CD4-positive, alpha-beta T cell (primary cell): ENCODE measurements at regions not wholly inside any gene's neighbourhood (a gene's known extent, or its start where the extent isn't known, plus 50 kb on each side); places are given as distances from the start of the nearest gene placed in this dataset.

Experiments
- ATAC-seq: fragments of 200-7000 bp; cut with Tn5 transposase; one replicate; pipeline ENCODE4 v1.10.0; 2022; ENCODE audit warnings: mild to moderate bottlenecking; ENCODE audit not compliant: poor library complexity
- CTCF ChIA-PET: fragments of 350-600 bp; sonication (Branson Sonifier 250); formaldehyde crosslinking; loops from one replicate; lab custom pipeline; 2021; ENCODE audit warnings: antibody characterized with exemption, inconsistent platforms; lab: Charles Lee
- POLR2A ChIA-PET: fragments of 350-600 bp; sonication (Branson Sonifier 250); formaldehyde crosslinking; loops from one replicate; lab custom pipeline; 2021; ENCODE audit warnings: antibody characterized with exemption, inconsistent platforms; lab: Charles Lee
- DNase-seq, 14 experiments: peaks; one replicate each; pipeline ENCODE4 v3.0.0-alpha.2; 2013 to 2020; ENCODE audit warnings: mixed read lengths in 2 of 14
- H3K27ac ChIP-seq, 2 donors: one replicate each; pipeline versions ENCODE4 v1.5.1 to v1.7.0; 2013; ENCODE audit warnings: low read length in 2 of 2, low read depth in 1 of 2, mild to moderate bottlenecking in 1 of 2
- H3K27me3 ChIP-seq, 2 experiments: 1 replicate in 1 of 2; 2 replicates in 1 of 2; pipeline versions ENCODE4 v1.6.1 to v1.7.0; 2013; ENCODE audit warnings: low read length in 2 of 2, control low read depth in 1 of 2, mild to moderate bottlenecking in 1 of 2, moderate library complexity in 1 of 2; ENCODE audit not compliant: insufficient read depth in 2 of 2, control insufficient read depth in 1 of 2
- H3K36me3 ChIP-seq: one replicate; pipeline ENCODE4 v1.6.1; 2013; ENCODE audit warnings: low read length, control low read depth; ENCODE audit not compliant: insufficient read depth
- H3K4me1 ChIP-seq: one replicate; pipeline ENCODE4 v1.6.1; 2013; ENCODE audit warnings: low read length, control low read depth; ENCODE audit not compliant: insufficient read depth
- H3K4me3 ChIP-seq: one replicate; pipeline ENCODE4 v1.5.1; 2013; ENCODE audit warnings: mild to moderate bottlenecking, low read length, moderate library complexity
- H3K9me3 ChIP-seq, 2 experiments: 1 replicate in 1 of 2; 2 replicates in 1 of 2; pipeline versions ENCODE4 v1.6.1 to v1.7.0; 2013; ENCODE audit warnings: low read length in 2 of 2, mild to moderate bottlenecking in 2 of 2, control low read depth in 1 of 2, moderate library complexity in 1 of 2; ENCODE audit not compliant: control insufficient read depth in 1 of 2, insufficient read depth in 1 of 2
- H3K27ac Mint-ChIP-seq: one replicate; pipeline ENCODE4 v1.8.0; 2020; ENCODE audit warnings: mixed read lengths
- H3K27me3 Mint-ChIP-seq: one replicate; pipeline ENCODE4 v1.8.0; 2021; ENCODE audit warnings: mixed read lengths
- H3K36me3 Mint-ChIP-seq: one replicate; pipeline ENCODE4 v1.8.0; 2021; ENCODE audit warnings: low read depth, mixed read lengths
- H3K4me1 Mint-ChIP-seq: one replicate; pipeline ENCODE4 v1.8.0; 2021; ENCODE audit warnings: low read depth, mixed read lengths
- H3K4me3 Mint-ChIP-seq: one replicate; pipeline ENCODE4 v1.8.0; 2020; ENCODE audit warnings: mild to moderate bottlenecking, mixed read lengths
- H3K9me3 Mint-ChIP-seq: one replicate; pipeline ENCODE4 v1.8.0; 2020; ENCODE audit warnings: mixed read lengths
- intact Hi-C, 2 experiments: fragments of 100-400 bp; cut with DNase I in 1 of 2; cut with micrococcal nuclease in 1 of 2; formaldehyde crosslinking; loops; one replicate each; pipeline versions ENCODE4 v1.15.1 to v1.9.0; 2023 to 2025; cut with DNase I, micrococcal nuclease
- TF ChIP-seq, protein P1 (sequence below): fragments of 200-600 bp; IDR thresholded peaks from one replicate; pipeline ENCODE4 v1.8.0; 2022; ENCODE audit warnings: antibody characterized with exemption, mild to moderate bottlenecking

DNA sequence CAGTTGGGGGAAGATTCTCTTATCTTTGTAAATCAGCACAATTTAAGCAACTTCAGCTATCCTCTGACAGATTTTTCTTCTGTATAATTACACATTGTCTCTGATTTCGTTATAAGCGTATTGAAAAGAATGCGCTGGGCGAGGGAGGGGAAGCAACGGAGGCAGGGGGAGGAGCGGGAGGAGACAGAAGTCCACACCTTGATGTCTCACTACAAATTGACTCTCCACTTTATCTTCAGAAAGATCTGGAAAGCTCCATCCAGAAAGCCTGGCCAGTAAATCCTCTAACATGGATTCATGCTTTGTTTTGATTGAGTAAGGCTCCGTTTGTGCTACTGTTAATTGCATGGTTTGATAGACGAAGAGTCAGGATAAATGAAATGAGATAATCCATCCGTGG, 76.6 kb downstream of the SMIM21 start:
- Histone ChIP-seq H3K27ac (no peak overlapping the region), H3K27me3 (peaks cover 0 to 5% of the 10 kb centered on the region in 2 experiments), H3K4me3 (no peak overlapping the region), H3K36me3 (no peaks in the 10 kb centered on the region), H3K9me3 (peaks cover 13 to 15% of the 10 kb centered on the region in 2 experiments), H3K4me1 (no peaks in the 10 kb centered on the region)
- peaks cover 2% of the 10 kb centered on the region for H3K9me3 Mint-ChIP-seq
- H3K27me3 Mint-ChIP-seq, result peaks cover 15% of the 10 kb centered on the region
- ChIA-PET CTCF (no interaction called here), POLR2A (no interaction called here)
- H3K36me3 Mint-ChIP-seq, result peaks cover 7% of the 10 kb centered on the region
- DNase-seq (no peak), ATAC-seq (no peak)
- no peak overlapping the region for H3K4me3 Mint-ChIP-seq
- TF ChIP-seq, protein P1, sequence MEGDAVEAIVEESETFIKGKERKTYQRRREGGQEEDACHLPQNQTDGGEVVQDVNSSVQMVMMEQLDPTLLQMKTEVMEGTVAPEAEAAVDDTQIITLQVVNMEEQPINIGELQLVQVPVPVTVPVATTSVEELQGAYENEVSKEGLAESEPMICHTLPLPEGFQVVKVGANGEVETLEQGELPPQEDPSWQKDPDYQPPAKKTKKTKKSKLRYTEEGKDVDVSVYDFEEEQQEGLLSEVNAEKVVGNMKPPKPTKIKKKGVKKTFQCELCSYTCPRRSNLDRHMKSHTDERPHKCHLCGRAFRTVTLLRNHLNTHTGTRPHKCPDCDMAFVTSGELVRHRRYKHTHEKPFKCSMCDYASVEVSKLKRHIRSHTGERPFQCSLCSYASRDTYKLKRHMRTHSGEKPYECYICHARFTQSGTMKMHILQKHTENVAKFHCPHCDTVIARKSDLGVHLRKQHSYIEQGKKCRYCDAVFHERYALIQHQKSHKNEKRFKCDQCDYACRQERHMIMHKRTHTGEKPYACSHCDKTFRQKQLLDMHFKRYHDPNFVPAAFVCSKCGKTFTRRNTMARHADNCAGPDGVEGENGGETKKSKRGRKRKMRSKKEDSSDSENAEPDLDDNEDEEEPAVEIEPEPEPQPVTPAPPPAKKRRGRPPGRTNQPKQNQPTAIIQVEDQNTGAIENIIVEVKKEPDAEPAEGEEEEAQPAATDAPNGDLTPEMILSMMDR, result no peak
- intact Hi-C loops, result no loop called here
- H3K4me1 Mint-ChIP-seq, result no peaks in the 10 kb centered on the region
- H3K27ac Mint-ChIP-seq, result no peak overlapping the region

DNA sequence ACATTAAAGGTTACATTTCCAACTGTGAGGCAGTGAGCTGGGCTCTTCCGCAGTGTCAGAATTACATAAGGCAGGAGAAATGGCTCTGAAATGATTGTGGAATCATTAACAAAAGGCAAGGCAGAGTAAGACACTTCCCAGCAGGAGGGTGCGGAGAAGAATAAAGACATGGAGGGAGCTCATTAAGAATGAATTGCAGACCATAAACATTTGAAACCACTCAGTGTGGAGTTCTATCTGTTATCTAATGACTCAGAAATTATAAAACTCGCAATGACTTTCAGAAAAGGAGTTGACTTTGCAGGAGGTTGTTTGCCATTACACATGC, 77.0 kb downstream of the SMIM21 start:
- CTCF ChIA-PET, result no interaction called here
- TF ChIP-seq, protein P1, result no peak
- POLR2A ChIA-PET, result no interaction called here
- Mint-ChIP-seq H3K36me3 (peaks cover 7% of the 10 kb centered on the region), H3K27me3 (peaks cover 17% of the 10 kb centered on the region), H3K27ac (no peak overlapping the region), H3K9me3 (peaks cover 2% of the 10 kb centered on the region), H3K4me1 (no peaks in the 10 kb centered on the region), H3K4me3 (no peak overlapping the region)
- peaks cover 13 to 15% of the 10 kb centered on the region in 2 experiments for H3K9me3 ChIP-seq
- no peak overlapping the region for H3K27ac ChIP-seq
- H3K4me3 ChIP-seq, result no peak overlapping the region
- DNase-seq (no peak), ATAC-seq (no peak)
- intact Hi-C loops, result no loop called here
- H3K27me3 ChIP-seq, result peaks cover 0 to 5% of the 10 kb centered on the region in 2 experiments
- no peaks in the 10 kb centered on the region for H3K4me1 ChIP-seq
- H3K36me3 ChIP-seq, result no peaks in the 10 kb centered on the region

DNA sequence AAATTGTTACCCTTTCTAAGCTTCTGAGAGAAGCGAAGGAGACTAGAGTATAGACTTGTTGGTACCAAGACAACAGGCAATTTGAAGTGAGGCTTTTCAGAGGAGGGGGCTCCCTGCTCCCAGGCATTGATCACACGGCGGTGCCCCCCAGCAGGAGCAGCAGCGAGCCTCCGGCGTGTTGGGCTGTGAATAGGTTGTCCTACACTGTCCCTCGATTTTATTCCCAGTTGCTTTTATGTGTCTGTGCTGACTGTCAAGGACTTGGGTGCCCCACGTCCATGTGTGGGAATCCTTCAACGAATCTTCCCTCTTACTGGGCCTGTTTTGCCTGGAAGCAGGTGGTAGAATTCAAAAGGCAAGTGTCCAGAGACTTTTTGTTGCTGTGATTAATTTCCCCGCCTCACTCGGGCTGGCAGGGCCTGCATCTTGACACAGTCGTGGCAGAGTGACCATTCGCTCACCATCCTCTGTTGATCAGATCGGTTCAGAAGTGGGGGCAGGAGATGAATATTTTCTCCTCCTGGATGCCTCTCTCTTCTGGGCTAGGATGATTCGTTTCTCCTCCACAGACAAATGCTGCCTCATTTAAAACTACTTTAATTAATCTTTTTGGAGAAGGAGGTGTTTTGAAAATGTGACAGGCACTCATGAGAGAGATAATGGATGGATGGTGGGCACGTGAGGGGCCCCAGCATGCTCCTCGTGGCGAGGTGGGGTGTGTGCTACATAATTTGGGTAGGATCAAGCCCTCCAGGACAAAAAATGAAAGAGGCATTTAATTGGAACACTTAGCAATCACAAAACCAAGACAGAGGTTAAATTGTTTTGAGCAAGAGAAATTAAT, 77.6 kb downstream of the SMIM21 start:
- no peak for ATAC-seq
- Histone ChIP-seq H3K9me3 (peaks cover 13 to 15% of the 10 kb centered on the region in 2 experiments), H3K36me3 (no peaks in the 10 kb centered on the region), H3K27me3 (peaks cover 0 to 5% of the 10 kb centered on the region in 2 experiments), H3K4me1 (no peaks in the 10 kb centered on the region), H3K27ac (no peak overlapping the region), H3K4me3 (no peak overlapping the region)
- DNase-seq, result no peak
- ChIA-PET POLR2A (no interaction called here), CTCF (no interaction called here)
- peaks cover 7% of the 10 kb centered on the region for H3K36me3 Mint-ChIP-seq
- H3K27me3 Mint-ChIP-seq, result peaks cover 18% of the 10 kb centered on the region
- peaks cover 2% of the 10 kb centered on the region for H3K9me3 Mint-ChIP-seq
- H3K4me1 Mint-ChIP-seq, result no peaks in the 10 kb centered on the region
- intact Hi-C loops, result no loop called here
- H3K27ac Mint-ChIP-seq, result no peak overlapping the region
- TF ChIP-seq, protein P1, result no peak
- no peak overlapping the region for H3K4me3 Mint-ChIP-seq
